ENCODE measurements at regions not wholly inside any gene's neighbourhood (a gene's known extent, or its start where the extent isn't known, plus 50 kb on each side); places are given as distances from the start of the nearest gene placed in this dataset.

GRCh38 chr17:31663576-31663975 is 195.5 kb downstream of the COPRS start:
- Histone ChIP-seq H4K20me1 (ENCODE audit: insufficient read depth) (no peaks in the 10 kb centered on the region), H3K36me3 (ENCODE audit: low read depth) (no peaks in the 10 kb centered on the region), H2AFZ (no peak overlapping the region), H3K27me3 (replicated peaks; ENCODE audit: insufficient read depth) (no peaks in the 10 kb centered on the region; the same call in none of the 2 replicates), H3K9me2 (ENCODE audit: insufficient read depth) (no peaks in the 10 kb centered on the region), H3K9me3 (ENCODE audit: low read depth) (no peaks in the 10 kb centered on the region), H3F3A (ENCODE audit: insufficient read depth) (no peaks in the 10 kb centered on the region), H3K9ac (no peak overlapping the region), H3K79me2 (ENCODE audit: insufficient read depth) (no peaks in the 10 kb centered on the region), H3K27ac (no peak overlapping the region), H3K4me3 (no peak overlapping the region), H3K4me1 (ENCODE audit: insufficient read depth) (no peaks in the 10 kb centered on the region), H3K4me2 (ENCODE audit: unreplicated experiment) (no peak overlapping the region)
- in situ Hi-C loops (cut with MboI): no loop called here
- TF ChIP-seq EZH2phosphoT487 (IDR thresholded peaks at IDR 0.05; ENCODE audit: insufficient read depth, low read depth): no peak
- no peak for TF ChIP-seq EZH2 (IDR thresholded peaks at IDR 0.05; ENCODE audit: insufficient read depth, poor library complexity, severe bottlenecking)
- DNase-seq: peak; percentile 28
- 53 to 75% methylated on average over 2 of the region's 2 CpGs for WGBS, 2 experiments (ENCODE audit: low coverage in 1 of 2, low lambda C conversion rate in 2 of 2, missing lambda C conversion rate in 2 of 2)

- TF ChIP-seq EZH2phosphoT487 (IDR thresholded peaks at IDR 0.05; ENCODE audit: insufficient read depth, low read depth) (no peak), EZH2 (IDR thresholded peaks at IDR 0.05; ENCODE audit: insufficient read depth, poor library complexity, severe bottlenecking) (no peak)
- Histone ChIP-seq H3K4me1 (ENCODE audit: insufficient read depth) (no peaks in the 10 kb centered on the region), H3K27ac (no peak overlapping the region), H3K9ac (no peak overlapping the region), H2AFZ (no peak overlapping the region), H3K79me2 (ENCODE audit: insufficient read depth) (no peaks in the 10 kb centered on the region), H3K9me3 (ENCODE audit: low read depth) (no peaks in the 10 kb centered on the region), H4K20me1 (ENCODE audit: insufficient read depth) (no peaks in the 10 kb centered on the region), H3K4me3 (no peak overlapping the region), H3K36me3 (ENCODE audit: low read depth) (no peaks in the 10 kb centered on the region), H3K27me3 (replicated peaks; ENCODE audit: insufficient read depth) (no peaks in the 10 kb centered on the region; the same call in 1 of the 2 replicates), H3K9me2 (ENCODE audit: insufficient read depth) (no peaks in the 10 kb centered on the region), H3F3A (ENCODE audit: insufficient read depth) (no peaks in the 10 kb centered on the region), H3K4me2 (ENCODE audit: unreplicated experiment) (no peak overlapping the region)
- no peak for DNase-seq
- WGBS, 2 experiments (ENCODE audit: low coverage in 1 of 2, low lambda C conversion rate in 2 of 2, missing lambda C conversion rate in 2 of 2): 62 to 68% methylated on average over 3 of the region's 3 CpGs
- in situ Hi-C loops (cut with MboI): no loop called here
These were observed 198.4 kb downstream of the COPRS start for GRCh38 chr17:31660684-31661083.

DNA sequence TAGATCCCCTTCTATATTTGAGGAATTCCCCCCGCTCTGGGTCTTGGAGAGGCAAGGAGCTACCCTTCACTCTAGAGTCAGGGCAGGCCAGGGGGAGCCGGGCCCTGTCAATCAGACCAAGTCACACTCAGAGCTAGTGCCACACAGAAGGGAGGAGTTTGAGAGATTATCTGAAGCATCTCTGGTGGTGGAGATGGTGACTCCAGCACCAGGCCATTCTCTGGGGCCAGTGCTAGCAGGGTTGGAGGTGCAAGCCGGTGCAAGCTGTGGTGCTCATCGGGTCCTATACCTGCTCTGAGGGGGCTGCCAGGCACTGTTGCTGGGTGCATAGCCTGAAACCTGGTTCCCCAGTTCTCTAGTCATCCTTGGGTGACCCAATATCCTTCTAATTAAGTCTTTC is 201.2 kb downstream of the COPRS start:
- TF ChIP-seq EZH2phosphoT487 (IDR thresholded peaks at IDR 0.05; ENCODE audit: insufficient read depth, low read depth): no peak
- TF ChIP-seq EZH2 (IDR thresholded peaks at IDR 0.05; ENCODE audit: insufficient read depth, poor library complexity, severe bottlenecking): no peak
- no peaks in the 10 kb centered on the region for H3F3A ChIP-seq (ENCODE audit: insufficient read depth)
- no peak overlapping the region for H3K4me3 ChIP-seq
- no peaks in the 10 kb centered on the region for H4K20me1 ChIP-seq (ENCODE audit: insufficient read depth)
- H3K9me3 ChIP-seq (ENCODE audit: low read depth): no peaks in the 10 kb centered on the region
- H2AFZ ChIP-seq: no peak overlapping the region
- H3K9ac ChIP-seq: no peak overlapping the region
- H3K79me2 ChIP-seq (ENCODE audit: insufficient read depth): no peaks in the 10 kb centered on the region
- H3K4me1 ChIP-seq (ENCODE audit: insufficient read depth): no peaks in the 10 kb centered on the region
- no peaks in the 10 kb centered on the region; the same call in none of the 2 replicates for H3K27me3 ChIP-seq (replicated peaks; ENCODE audit: insufficient read depth)
- no peaks in the 10 kb centered on the region for H3K9me2 ChIP-seq (ENCODE audit: insufficient read depth)
- DNase-seq: no peak
- H3K27ac ChIP-seq: no peak overlapping the region
- WGBS, 2 experiments (ENCODE audit: low coverage in 1 of 2, low lambda C conversion rate in 2 of 2, missing lambda C conversion rate in 2 of 2): 77 to 88% methylated on average over 4 of the region's 4 CpGs
- in situ Hi-C loops (cut with MboI): no loop called here
- H3K4me2 ChIP-seq (ENCODE audit: unreplicated experiment): no peak overlapping the region
- no peaks in the 10 kb centered on the region for H3K36me3 ChIP-seq (ENCODE audit: low read depth)

DNA sequence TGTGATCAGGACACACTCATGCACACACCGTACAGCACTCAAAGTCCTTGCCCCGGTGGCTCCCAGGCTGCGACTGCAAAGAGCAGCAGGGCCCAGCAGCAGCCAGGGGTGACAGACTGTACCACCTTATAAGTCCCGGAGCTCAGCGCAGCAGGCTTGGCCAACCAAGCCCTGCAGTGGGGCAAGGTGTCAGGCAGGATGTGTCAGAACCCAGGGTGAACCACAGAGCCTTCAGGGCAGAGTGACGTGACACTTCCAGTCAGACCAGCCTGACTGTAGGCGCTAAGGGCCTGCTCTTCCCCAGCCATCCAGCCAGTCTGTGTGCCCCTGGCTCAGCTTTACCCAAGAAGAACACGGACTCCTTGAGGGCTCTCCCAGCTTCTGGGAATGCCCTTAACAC is 204.1 kb downstream of the COPRS start:
- no peaks in the 10 kb centered on the region for H4K20me1 ChIP-seq (ENCODE audit: insufficient read depth)
- no peaks in the 10 kb centered on the region for H3K79me2 ChIP-seq (ENCODE audit: insufficient read depth)
- WGBS, 2 experiments (ENCODE audit: low coverage in 1 of 2, low lambda C conversion rate in 2 of 2, missing lambda C conversion rate in 2 of 2): 90 to 94% methylated on average over 8 of the region's 8 CpGs
- no peaks in the 10 kb centered on the region for H3F3A ChIP-seq (ENCODE audit: insufficient read depth)
- no peak overlapping the region for H3K4me3 ChIP-seq
- TF ChIP-seq EZH2phosphoT487 (IDR thresholded peaks at IDR 0.05; ENCODE audit: insufficient read depth, low read depth) (no peak), EZH2 (IDR thresholded peaks at IDR 0.05; ENCODE audit: insufficient read depth, poor library complexity, severe bottlenecking) (no peak)
- no peaks in the 10 kb centered on the region for H3K4me1 ChIP-seq (ENCODE audit: insufficient read depth)
- H3K9me3 ChIP-seq (ENCODE audit: low read depth): no peaks in the 10 kb centered on the region
- no peak for DNase-seq
- H2AFZ ChIP-seq: no peak overlapping the region
- no peak overlapping the region for H3K9ac ChIP-seq
- no peaks in the 10 kb centered on the region for H3K9me2 ChIP-seq (ENCODE audit: insufficient read depth)
- no peaks in the 10 kb centered on the region for H3K36me3 ChIP-seq (ENCODE audit: low read depth)
- H3K4me2 ChIP-seq (ENCODE audit: unreplicated experiment): no peak overlapping the region
- no peak overlapping the region for H3K27ac ChIP-seq
- no peaks in the 10 kb centered on the region; the same call in 1 of the 2 replicates for H3K27me3 ChIP-seq (replicated peaks; ENCODE audit: insufficient read depth)
- in situ Hi-C loops (cut with MboI): no loop called here

- WGBS, 2 experiments (ENCODE audit: low coverage in 1 of 2, low lambda C conversion rate in 2 of 2, missing lambda C conversion rate in 2 of 2): 65 to 68% methylated on average over 6 of the region's 6 CpGs
- in situ Hi-C loops (cut with MboI): no loop called here
These were observed 205.4 kb downstream of the COPRS start for GRCh38 chr17:31653691-31654090.

More at GRCh38 chr17:31653691-31654090, 205.4 kb downstream of the COPRS start:
- Histone ChIP-seq H3K9me3 (ENCODE audit: low read depth) (no peaks in the 10 kb centered on the region), H3K79me2 (ENCODE audit: insufficient read depth) (no peaks in the 10 kb centered on the region), H3K4me1 (ENCODE audit: insufficient read depth) (no peaks in the 10 kb centered on the region), H3K27me3 (replicated peaks; ENCODE audit: insufficient read depth) (no peaks in the 10 kb centered on the region; the same call in 1 of the 2 replicates), H3K36me3 (ENCODE audit: low read depth) (no peaks in the 10 kb centered on the region), H3K4me2 (ENCODE audit: unreplicated experiment) (no peak overlapping the region), H3K4me3 (no peak overlapping the region), H3F3A (ENCODE audit: insufficient read depth) (no peaks in the 10 kb centered on the region), H3K9ac (no peak overlapping the region), H3K9me2 (ENCODE audit: insufficient read depth) (no peaks in the 10 kb centered on the region), H2AFZ (no peak overlapping the region), H4K20me1 (ENCODE audit: insufficient read depth) (no peaks in the 10 kb centered on the region), H3K27ac (no peak overlapping the region)
- TF ChIP-seq EZH2 (IDR thresholded peaks at IDR 0.05; ENCODE audit: insufficient read depth, poor library complexity, severe bottlenecking): no peak
- TF ChIP-seq EZH2phosphoT487 (IDR thresholded peaks at IDR 0.05; ENCODE audit: insufficient read depth, low read depth): no peak
- DNase-seq: no peak
